GM21528 (cell line): ENCODE measurements at regions not wholly inside any gene's neighbourhood (a gene's known extent, or its start where the extent isn't known, plus 50 kb on each side); places are given as distances from the start of the nearest gene placed in this dataset.
"Not testable (repeated sequence)": the region's sequence is repeated elsewhere in the genome, so short reads cannot be mapped to it uniquely, and the experiment has no call there.

ENCODE experiments used
- ATAC-seq: cut with Tn5 transposase; IDR thresholded peaks from one replicate; pipeline ENCODE4 v1.9.1; 2021; ENCODE audit warnings: mild to moderate bottlenecking, moderate library complexity; ENCODE audit not compliant: unreplicated experiment, low FRiP score

GRCh38 chr14:22318951-22319350, 270.1 kb downstream of the DAD1 start:
- ATAC-seq = no peak

GRCh38 chr14:22316473-22316872, 272.6 kb downstream of the DAD1 start:
- no peak for ATAC-seq

- ATAC-seq = no peak
Observed at GRCh38 chr14:22315336-22315735, 273.7 kb downstream of the DAD1 start.

- ATAC-seq = no peak
Observed at GRCh38 chr14:22314183-22314820, 274.7 kb downstream of the DAD1 start.

- no peak for ATAC-seq
Observed at GRCh38 chr14:22313172-22313801, 275.7 kb downstream of the DAD1 start.

GRCh38 chr14:22311636-22312035, 277.4 kb downstream of the DAD1 start:
- ATAC-seq = no peak

- no peak for ATAC-seq
Observed at GRCh38 chr14:22305607-22306006, 283.4 kb downstream of the DAD1 start.

GRCh38 chr14:22304326-22304725, 284.7 kb downstream of the DAD1 start:
- no peak for ATAC-seq

GRCh38 chr14:22303589-22304195, 285.3 kb downstream of the DAD1 start:
- no peak for ATAC-seq

GRCh38 chr14:22300646-22301045, 288.4 kb downstream of the DAD1 start:
- no peak for ATAC-seq

GRCh38 chr14:22297376-22297775, 291.6 kb downstream of the DAD1 start:
- no peak for ATAC-seq

GRCh38 chr14:22296722-22297121, 292.3 kb downstream of the DAD1 start:
- no peak for ATAC-seq

- ATAC-seq = no peak
Observed at GRCh38 chr14:22296088-22296487, 292.9 kb downstream of the DAD1 start.

- ATAC-seq = no peak
Observed at GRCh38 chr14:22291406-22291805, 297.6 kb downstream of the DAD1 start.

GRCh38 chr14:22289570-22289969, 299.5 kb downstream of the DAD1 start:
- ATAC-seq = no peak

GRCh38 chr14:22285991-22286390, 303.0 kb downstream of the DAD1 start:
- no peak for ATAC-seq

- no peak for ATAC-seq
Observed at GRCh38 chr14:22282949-22283348, 306.1 kb downstream of the DAD1 start.

- no peak for ATAC-seq
Observed at GRCh38 chr14:22282417-22282816, 306.6 kb downstream of the DAD1 start.

GRCh38 chr14:22281447-22281874, 307.6 kb downstream of the DAD1 start:
- ATAC-seq = not testable (repeated sequence)

GRCh38 chr14:22280497-22281316, 308.3 kb downstream of the DAD1 start:
- ATAC-seq = no peak
